ENCODE measurements at regions not wholly inside any gene's neighbourhood (a gene's known extent, or its start where the extent isn't known, plus 50 kb on each side); places are given as distances from the start of the nearest gene placed in this dataset.

GRCh38 chr2:146950911-146951310 lies 893.9 kb upstream of the ACVR2A start:
- no peak for TF ChIP-seq CTCF (IDR thresholded peaks at IDR 0.05)
- no peak for TF ChIP-seq EZH2 (IDR thresholded peaks at IDR 0.05; ENCODE audit: borderline replicate concordance, insufficient read depth, low read depth, low read length, poor library complexity, severe bottlenecking)
